ENCODE measurements at regions not wholly inside any gene's neighbourhood (a gene's known extent, or its start where the extent isn't known, plus 50 kb on each side); places are given as distances from the start of the nearest gene placed in this dataset.

DNA sequence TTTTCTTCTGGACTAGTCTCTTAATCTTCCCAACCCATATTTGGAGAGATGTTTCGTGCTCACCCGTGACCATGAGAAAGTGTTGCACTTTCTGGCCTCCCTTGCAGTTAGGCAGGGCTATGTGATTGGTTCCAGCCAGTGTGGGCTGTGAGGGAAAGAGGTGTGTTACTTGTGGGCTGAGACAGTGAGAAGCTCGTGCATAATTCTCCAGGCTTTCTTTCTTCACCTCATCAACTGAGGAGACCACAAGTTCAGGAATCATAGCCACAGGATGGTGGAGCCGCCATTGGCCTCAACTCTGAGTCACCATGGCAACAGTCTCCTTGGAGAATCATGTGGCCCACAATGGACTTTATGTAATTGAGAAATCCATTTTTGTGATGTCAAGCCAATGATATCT is 57.5 kb upstream of the FUCA2 start:
- TF ChIP-seq JUN (IDR thresholded peaks at IDR 0.05; ENCODE audit: borderline replicate concordance, insufficient read depth, insufficient read length, low read depth): no peak
- TF ChIP-seq, protein P1, sequence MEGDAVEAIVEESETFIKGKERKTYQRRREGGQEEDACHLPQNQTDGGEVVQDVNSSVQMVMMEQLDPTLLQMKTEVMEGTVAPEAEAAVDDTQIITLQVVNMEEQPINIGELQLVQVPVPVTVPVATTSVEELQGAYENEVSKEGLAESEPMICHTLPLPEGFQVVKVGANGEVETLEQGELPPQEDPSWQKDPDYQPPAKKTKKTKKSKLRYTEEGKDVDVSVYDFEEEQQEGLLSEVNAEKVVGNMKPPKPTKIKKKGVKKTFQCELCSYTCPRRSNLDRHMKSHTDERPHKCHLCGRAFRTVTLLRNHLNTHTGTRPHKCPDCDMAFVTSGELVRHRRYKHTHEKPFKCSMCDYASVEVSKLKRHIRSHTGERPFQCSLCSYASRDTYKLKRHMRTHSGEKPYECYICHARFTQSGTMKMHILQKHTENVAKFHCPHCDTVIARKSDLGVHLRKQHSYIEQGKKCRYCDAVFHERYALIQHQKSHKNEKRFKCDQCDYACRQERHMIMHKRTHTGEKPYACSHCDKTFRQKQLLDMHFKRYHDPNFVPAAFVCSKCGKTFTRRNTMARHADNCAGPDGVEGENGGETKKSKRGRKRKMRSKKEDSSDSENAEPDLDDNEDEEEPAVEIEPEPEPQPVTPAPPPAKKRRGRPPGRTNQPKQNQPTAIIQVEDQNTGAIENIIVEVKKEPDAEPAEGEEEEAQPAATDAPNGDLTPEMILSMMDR (IDR thresholded peaks at IDR 0.05; ENCODE audit: extremely low read depth in 1 of 2, insufficient read depth in 1 of 2, low read depth in 1 of 2, low read length in 2 of 2): no peak
- no peak for TF ChIP-seq GATA2 (IDR thresholded peaks at IDR 0.05; ENCODE audit: insufficient read depth, insufficient read length, low read depth, low read length)
- no peak for TF ChIP-seq POLR2AphosphoS5 (IDR thresholded peaks at IDR 0.05; ENCODE audit: insufficient read depth, low read depth, low read length)
- no peak for TF ChIP-seq POLR2A (IDR thresholded peaks at IDR 0.05; ENCODE audit: low read depth, low read length)
- TF ChIP-seq, protein P2, sequence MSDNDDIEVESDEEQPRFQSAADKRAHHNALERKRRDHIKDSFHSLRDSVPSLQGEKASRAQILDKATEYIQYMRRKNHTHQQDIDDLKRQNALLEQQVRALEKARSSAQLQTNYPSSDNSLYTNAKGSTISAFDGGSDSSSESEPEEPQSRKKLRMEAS (IDR thresholded peaks at IDR 0.05; ENCODE audit: insufficient read depth, insufficient read length): no peak
- TF ChIP-seq FOS (IDR thresholded peaks at IDR 0.05; ENCODE audit: borderline replicate concordance, insufficient read depth, low read length): no peak
- TF ChIP-seq MYC (IDR thresholded peaks at IDR 0.05; ENCODE audit: low read depth, low read length): no peak
- no peak for TF ChIP-seq EZH2 (IDR thresholded peaks at IDR 0.05; ENCODE audit: borderline replicate concordance, low read depth, low read length, severe bottlenecking)
- no peak overlapping the region for H3K4me3 ChIP-seq (replicated peaks in 1 of 3; ENCODE audit: insufficient read depth in 1 of 3, low read depth in 1 of 3, low read length in 3 of 3)
- no peaks in the 10 kb centered on the region for H3K9me3 ChIP-seq (replicated peaks; ENCODE audit: control insufficient read depth, insufficient read depth, low read length)
- intact Hi-C loops (cut with micrococcal nuclease): no loop called here
- no peak overlapping the region for H3K9ac ChIP-seq (replicated peaks; ENCODE audit: extremely low read depth, insufficient read depth, low read length)
- H3K9me1 ChIP-seq (replicated peaks; ENCODE audit: control insufficient read depth, extremely low read depth, insufficient read depth, low read length): no peaks in the 10 kb centered on the region
- no peaks in the 10 kb centered on the region for H4K20me1 ChIP-seq (replicated peaks; ENCODE audit: control insufficient read depth, extremely low read depth, insufficient read depth, low read length)
- dilution Hi-C loops (cut with MboI; ENCODE audit: extremely low pct_ligation_motif_present, low sequenced_read_pairs): no loop called here
- H3K27ac ChIP-seq (ENCODE audit: insufficient read depth, low read depth, low read length): no peak overlapping the region
- H3K27me3 ChIP-seq (ENCODE audit: control insufficient read depth in 2 of 2, insufficient read depth in 2 of 2, low read length in 2 of 2): no peaks in the 10 kb centered on the region
- ChIA-PET CTCF (interaction anchor here (0.9 kb wide), 1 partner anchor 16 kb away, joined by 3 read pairs; no protein-coding TSS in a partner anchor), POLR2A (no interaction called here)
- no peak overlapping the region for H2AFZ ChIP-seq (ENCODE audit: low read depth, low read length)
- no peak overlapping the region for H3K4me2 ChIP-seq (ENCODE audit: insufficient read depth, low read length)
- H3K36me3 ChIP-seq (ENCODE audit: control insufficient read depth in 2 of 2, extremely low read depth in 1 of 2, insufficient read depth in 2 of 2, low read length in 2 of 2): no peaks in the 10 kb centered on the region
- no peaks in the 10 kb centered on the region for H3K79me2 ChIP-seq (ENCODE audit: control insufficient read depth, insufficient read depth, low read length)
- DNase-seq (ENCODE audit: low read depth, low spot score) (no peak), FAIRE-seq (no peak)
- no TSS peak for BruUV-seq (replicated peaks)
- H3K4me1 ChIP-seq (ENCODE audit: control insufficient read depth, extremely low read depth, insufficient read depth, low read length): no peaks in the 10 kb centered on the region

Measured in endothelial cell of umbilical vein (primary cell).